HG03457 (cell line): ENCODE measurements at regions not wholly inside any gene's neighbourhood (a gene's known extent, or its start where the extent isn't known, plus 50 kb on each side); places are given as distances from the start of the nearest gene placed in this dataset.
A peak's percentile ranks its signal among the peaks of the same experiment; 100 is the strongest.

Experiments
- ATAC-seq: cut with Tn5 transposase; IDR thresholded peaks from one replicate; pipeline ENCODE4 v1.9.1; 2021; ENCODE audit warnings: moderate number of reproducible peaks; ENCODE audit not compliant: unreplicated experiment

DNA sequence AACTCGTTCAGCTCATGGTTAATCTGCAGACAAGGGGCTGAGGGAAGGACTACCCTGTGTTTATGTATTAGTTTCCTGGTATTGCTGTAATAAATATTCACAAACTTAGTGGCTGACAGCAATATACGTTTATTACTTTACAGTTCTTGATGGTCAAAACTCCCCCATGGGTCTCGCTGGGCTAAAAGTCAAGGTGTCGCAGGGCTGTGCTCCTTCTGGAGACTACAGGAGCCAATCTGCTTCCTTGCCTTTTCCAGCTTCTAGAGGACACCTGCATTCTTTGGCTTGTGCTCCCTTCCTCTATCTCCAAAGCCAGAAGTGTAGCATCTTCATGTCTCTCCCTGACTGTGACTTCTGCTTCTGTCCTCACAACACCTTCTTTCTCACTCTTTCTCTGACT is 653.8 kb upstream of the RIOK2 start:
- ATAC-seq = no peak

DNA sequence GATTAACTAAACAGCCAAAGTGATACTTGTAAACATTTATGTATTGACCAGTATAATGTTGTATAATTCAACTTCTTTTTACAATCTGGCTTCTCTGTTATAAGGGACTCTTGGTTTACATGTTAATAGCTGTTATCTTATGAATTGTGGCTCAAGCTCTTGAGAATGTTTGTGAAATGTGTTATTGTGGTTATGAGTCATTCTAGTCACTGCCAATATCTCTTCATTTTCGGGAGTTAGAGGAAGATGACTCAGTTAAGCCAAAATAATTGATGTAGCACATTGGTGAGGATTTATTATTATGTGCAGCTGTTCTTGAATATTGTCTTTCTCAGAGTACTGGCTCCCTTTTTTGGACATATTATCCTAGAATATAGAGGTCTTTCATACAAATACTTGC is 655.2 kb upstream of the RIOK2 start:
- peak; percentile 94 for ATAC-seq

GRCh38 chr5:97839341-97840086 is 656.5 kb upstream of the RIOK2 start:
- ATAC-seq = no peak

DNA sequence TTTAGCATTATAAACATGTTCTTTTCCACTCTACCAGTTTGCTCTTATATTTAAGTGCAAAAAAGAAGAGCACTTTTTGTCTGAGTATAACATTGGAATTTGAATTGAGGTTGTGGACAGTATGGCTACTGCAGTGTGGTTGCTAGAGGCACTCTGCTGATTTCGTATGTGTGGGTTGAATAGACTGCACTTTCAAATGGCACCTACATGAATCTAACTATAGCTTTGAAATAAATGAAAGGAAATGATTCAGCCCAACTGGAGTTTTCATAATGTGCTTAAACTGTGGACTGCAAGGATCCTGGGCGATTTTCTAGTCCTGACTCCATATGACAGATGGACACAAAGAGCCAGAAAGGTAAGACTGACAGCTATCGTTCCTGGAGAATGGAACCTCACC is 657.6 kb upstream of the RIOK2 start:
- ATAC-seq = no peak

DNA sequence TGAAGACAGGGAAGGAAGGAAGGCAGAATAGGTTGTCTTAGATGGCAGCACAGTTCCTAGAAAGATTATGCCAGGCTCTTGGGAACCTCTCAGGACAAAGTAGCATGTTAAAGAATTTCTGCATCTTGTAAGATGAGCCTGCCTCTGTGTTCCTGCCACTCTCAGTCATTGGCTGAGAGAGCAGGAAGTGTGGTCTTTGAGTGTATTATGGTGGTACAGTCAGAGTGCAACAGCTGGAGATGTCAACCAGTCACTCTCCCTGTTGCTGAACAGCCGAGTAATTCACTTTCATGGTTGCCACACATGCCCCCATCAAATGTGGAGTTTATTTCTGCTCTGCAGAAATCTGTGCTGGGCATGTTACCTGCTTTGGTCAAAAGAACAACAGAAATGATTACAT is 659.6 kb upstream of the RIOK2 start:
- no peak for ATAC-seq

DNA sequence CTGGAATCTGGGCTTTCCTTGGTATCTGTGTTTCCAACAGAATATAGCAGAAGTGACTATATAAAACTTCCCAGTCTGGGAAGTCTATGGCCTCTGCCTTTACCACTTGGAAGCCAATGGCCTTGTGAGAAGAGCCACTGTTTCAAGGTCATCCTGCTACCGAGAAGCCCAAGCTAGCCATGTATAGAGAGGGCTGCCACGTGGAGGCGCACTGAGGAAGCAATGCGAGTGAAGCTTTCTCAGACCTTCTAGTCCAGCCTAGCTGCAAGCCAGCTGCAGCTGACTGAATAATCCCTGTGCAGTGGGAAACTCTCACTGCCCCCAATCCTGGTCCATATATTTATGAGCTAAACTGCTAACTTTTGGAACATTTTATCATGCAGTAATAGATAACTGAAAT is 661.8 kb upstream of the RIOK2 start:
- no peak for ATAC-seq

GRCh38 chr5:97846643-97847042 is 663.6 kb upstream of the RIOK2 start:
- no peak for ATAC-seq

GRCh38 chr5:97847920-97848631 is 665.0 kb upstream of the RIOK2 start:
- no peak for ATAC-seq

DNA sequence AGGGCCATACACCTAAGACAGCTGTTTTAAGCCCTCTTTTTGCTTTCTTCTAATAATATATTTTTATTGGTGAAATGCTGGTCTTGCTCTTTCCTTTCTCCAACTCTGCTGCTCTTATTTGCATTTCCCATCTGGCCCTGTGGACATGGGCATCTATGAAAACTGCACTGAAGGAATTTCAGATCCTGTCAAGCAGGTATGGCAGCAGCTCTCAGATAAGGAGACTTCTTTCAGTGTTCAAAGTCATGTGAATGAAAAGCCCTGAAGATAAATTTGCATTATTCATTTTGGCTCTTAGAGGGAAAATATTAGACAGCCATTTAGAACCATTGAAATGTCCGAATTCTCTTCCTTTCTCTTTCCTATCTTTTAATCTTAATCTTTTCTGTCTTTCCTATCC is 668.0 kb upstream of the RIOK2 start:
- no peak for ATAC-seq

DNA sequence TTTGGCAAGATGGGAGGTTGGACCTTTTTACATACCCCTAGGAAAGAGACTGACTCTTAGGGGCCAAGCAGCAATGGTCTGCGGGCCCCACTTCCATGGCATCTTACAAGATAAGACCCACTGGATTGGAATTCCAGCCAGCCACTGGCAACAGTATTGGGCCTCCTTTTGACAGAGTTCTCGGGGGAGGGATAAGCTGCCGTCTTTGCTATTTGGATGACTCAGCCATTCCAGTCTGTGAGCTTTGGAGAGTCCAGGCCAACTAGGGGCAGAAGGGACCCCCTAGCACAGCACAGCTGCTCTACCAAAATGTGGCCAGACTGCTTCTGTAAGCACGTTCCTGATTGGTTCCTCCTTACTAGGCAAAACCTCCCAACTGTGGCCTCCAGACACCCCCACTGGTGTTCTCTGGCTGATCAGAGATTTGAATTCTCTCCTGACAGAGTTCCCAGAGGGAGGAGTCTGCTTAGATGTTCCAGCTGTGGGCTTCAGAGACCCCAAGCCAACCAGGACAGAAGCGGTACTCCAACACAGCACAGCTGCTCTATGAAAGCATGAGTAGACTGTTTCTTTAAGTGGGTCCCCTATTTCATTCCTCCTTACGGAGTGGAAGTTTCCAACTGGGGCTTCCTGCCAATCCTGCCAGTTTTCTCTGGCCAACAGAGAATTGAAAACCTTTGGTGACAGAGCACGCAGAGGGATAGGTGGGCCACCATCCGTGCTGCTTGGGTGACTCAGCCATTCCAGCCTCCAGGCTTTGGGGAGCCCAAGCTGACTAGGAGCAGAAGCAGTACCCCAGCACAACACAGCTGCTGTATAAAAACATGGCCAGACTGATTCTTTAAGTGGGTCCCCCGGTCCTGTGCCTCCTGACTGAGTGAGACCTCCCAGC is 672.1 kb upstream of the RIOK2 start:
- no peak for ATAC-seq

DNA sequence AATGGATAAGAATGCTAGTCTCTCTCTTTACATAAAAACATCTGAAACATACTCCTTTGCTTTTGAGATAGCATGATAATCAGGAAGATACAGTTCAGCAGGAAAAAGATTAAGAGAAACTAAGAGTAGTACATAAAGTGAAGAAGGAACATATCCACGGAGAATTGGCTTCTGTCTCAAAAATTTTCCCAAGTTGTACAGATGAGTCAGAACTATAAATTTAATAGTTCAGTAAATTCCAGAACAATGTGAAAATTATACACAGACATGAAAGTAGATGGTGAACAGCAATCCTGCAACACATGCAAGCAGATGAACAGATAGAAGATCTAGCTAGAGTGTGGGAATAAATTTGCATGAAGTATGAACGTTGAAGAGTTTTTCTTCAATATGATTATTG is 691.4 kb upstream of the RIOK2 start:
- no peak for ATAC-seq

DNA sequence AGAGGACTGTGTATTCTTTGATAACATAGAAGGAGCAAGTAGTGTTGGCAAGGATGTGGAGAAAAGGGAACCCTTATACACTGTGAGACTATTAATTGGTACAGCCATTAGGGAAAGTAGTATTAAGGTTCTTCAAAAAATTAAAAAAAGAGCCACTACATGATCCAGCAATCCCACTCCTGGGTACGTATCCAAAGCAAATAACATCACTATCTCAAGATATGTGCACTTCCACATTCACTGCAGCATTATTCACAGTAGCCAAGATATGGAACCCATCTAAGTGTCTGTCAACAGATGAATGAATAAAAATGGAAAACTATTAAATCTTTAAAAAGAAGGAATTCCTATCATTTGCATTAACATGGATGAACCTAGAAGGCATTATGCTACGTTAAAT is 693.2 kb upstream of the RIOK2 start:
- no peak for ATAC-seq

DNA sequence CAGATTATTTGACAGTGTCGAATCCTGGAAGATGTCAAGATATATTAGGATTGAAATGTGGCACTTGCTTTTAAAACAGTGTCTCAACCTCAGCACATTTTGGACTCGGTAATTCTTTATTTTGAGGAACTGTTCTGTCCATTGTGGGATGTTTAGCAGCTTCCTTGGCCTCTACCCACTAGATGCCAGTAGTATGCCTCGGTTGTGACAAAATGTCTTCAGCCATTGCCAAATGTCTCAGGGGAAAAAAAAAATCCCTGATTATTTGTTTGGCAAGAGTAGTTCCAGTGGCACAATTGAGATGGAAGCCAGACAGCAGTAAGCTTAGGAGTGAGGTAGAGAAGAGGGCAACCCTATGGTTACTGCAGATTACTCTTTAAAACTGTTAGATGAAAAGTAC is 694.5 kb upstream of the RIOK2 start:
- ATAC-seq = no peak

DNA sequence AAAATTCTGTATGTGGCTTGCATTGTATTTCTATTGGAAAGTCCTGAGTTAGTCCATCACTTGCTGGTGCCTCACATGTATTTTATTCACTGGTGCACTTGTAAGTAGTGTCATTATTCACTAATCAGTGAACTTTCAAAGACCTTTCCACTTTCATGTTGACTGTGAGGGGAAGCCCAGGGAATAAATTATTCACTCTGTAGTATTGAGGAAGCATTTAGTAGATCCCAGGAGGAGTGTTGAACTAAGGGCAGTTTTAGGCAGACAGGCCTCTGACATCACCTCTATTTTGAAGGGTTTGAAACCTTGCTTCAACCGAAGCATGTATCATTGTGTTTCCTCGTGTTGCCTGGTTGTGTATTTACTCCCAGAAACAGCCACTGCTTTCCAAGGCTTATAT is 705.4 kb upstream of the RIOK2 start:
- peak; percentile 98 for ATAC-seq

GRCh38 chr5:97891971-97892370 is 708.9 kb upstream of the RIOK2 start:
- no peak for ATAC-seq

GRCh38 chr5:97903742-97904141 is 720.7 kb upstream of the RIOK2 start:
- ATAC-seq = no peak

DNA sequence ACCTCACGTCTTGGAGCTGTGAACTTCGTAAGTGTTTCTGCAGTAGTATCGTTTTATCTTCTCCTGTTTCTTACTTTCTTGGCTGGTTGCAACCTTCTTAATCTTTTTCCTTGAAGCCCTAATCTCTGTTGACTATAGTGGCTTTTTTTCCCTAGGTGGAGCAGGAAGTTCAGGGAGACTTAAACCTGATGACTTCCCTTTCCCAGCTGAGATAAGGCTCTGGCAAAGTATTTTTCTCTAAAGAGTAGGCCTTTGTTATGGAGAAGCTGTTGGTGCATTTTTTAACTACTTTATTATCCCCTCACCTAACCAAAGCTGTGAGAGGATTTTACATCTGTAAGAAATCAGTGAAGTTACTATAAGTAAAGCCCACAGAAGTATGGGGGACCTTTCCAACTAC is 723.1 kb upstream of the RIOK2 start:
- no peak for ATAC-seq

DNA sequence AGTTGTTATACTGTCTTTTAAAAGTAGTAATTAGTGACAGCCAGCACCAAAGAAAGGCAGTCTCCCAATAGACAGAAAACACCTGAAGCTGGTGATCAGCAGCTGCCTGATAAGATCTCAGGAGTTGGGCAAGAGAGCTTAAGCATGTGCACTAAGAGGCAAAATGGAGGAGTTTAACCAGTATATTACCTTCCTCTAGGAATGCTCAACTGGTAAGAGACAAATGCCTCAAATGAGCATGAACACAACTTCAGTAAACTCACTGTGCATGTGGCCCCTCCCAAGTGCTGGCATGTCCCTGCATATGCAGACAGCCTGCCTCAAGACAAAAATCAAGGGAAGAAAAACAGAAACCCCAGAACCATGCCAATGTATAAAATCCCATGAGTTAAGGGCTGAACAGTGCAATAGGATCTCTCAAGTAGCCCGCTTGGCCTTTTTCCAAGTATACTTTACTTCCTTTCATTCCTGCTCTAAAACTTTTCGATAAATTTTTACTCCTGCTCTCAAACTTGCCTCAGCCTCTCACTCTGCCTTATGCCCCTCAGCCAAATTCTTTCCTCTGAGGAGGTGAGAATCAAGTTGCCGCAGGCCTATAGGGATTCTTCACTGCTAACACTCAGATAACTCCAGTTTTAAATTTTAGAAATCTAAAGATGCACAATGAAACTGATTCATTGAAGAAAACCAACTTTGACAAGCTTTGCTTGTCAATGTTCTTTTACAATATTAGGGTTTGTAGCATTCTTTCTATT is 724.8 kb upstream of the RIOK2 start:
- no peak for ATAC-seq

GRCh38 chr5:97909541-97909940 is 726.5 kb upstream of the RIOK2 start:
- ATAC-seq = no peak

- ATAC-seq = no peak
Measured at GRCh38 chr5:97914483-97914882, 731.4 kb upstream of the RIOK2 start.

DNA sequence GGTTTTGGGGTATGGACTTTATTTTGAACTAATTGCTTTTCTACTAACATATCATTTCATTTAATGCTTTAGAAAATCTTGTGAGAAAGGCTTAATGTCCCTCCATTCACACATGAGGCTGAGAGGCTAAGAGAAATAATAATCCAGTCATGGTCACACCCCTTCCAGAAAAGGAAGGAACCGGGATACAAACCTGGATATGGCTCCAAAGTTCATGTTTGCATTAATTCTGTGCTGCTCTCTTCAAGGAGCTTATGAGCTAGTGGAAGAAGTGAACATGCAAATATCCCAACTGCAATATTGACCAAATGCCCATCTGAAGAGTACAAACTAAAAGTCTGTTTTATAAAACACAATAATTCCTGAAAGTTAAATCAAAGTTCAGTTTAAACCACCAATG is 732.1 kb upstream of the RIOK2 start:
- no peak for ATAC-seq
